Liver (tissue), 8 donors: ENCODE measurements at regions not wholly inside any gene's neighbourhood (a gene's known extent, or its start where the extent isn't known, plus 50 kb on each side); places are given as distances from the start of the nearest gene placed in this dataset.

ENCODE experiments used
- DNase-seq: peaks from one replicate; pipeline ENCODE4 v3.0.0-alpha.2; 2017; ENCODE audit warnings: low spot score
- H3K27ac ChIP-seq, 2 donors: one replicate each; pipeline ENCODE4 v1.7.0; 2013; ENCODE audit warnings: inconsistent platforms in 2 of 2, low read length in 2 of 2, control low read depth in 1 of 2, low read depth in 1 of 2, mild to moderate bottlenecking in 1 of 2
- H3K27me3 ChIP-seq, 4 donors: one replicate each; pipeline versions ENCODE4 v1.6.1 to v1.7.0; 2013; ENCODE audit warnings: low read length in 3 of 4, inconsistent platforms in 1 of 4, mild to moderate bottlenecking in 1 of 4, moderate library complexity in 1 of 4; ENCODE audit not compliant: control insufficient read depth in 4 of 4, insufficient read depth in 4 of 4
- H3K36me3 ChIP-seq, 4 donors: one replicate each; pipeline versions ENCODE4 v1.6.1 to v1.7.0; 2013; ENCODE audit warnings: low read length in 3 of 4, mild to moderate bottlenecking in 3 of 4, low read depth in 1 of 4, moderate library complexity in 1 of 4; ENCODE audit not compliant: control insufficient read depth in 4 of 4, insufficient read depth in 3 of 4
- H3K4me1 ChIP-seq, 4 donors: one replicate each; pipeline versions ENCODE4 v1.6.1 to v1.7.0; 2013; ENCODE audit warnings: low read length in 3 of 4, mild to moderate bottlenecking in 3 of 4, moderate library complexity in 1 of 4; ENCODE audit not compliant: control insufficient read depth in 4 of 4, insufficient read depth in 4 of 4
- H3K4me3 ChIP-seq, 3 donors: one replicate each; pipeline versions ENCODE4 v1.6.1 to v1.7.0; 2013; ENCODE audit warnings: low read length in 3 of 3, control low read depth in 1 of 3, low read depth in 1 of 3, mild to moderate bottlenecking in 1 of 3
- H3K9ac ChIP-seq, 2 donors: one replicate each; pipeline ENCODE4 v1.7.0; 2013; ENCODE audit warnings: low read length in 2 of 2, mild to moderate bottlenecking in 2 of 2, moderate library complexity in 2 of 2, control low read depth in 1 of 2, low read depth in 1 of 2
- H3K9me3 ChIP-seq, 4 donors: one replicate each; pipeline versions ENCODE4 v1.6.1 to v1.7.0; 2013; ENCODE audit warnings: low read length in 3 of 4; ENCODE audit not compliant: control insufficient read depth in 4 of 4
- ATF3 ChIP-seq: IDR thresholded peaks from 2 replicates; pipeline ENCODE4 v1.6.1; 2016; ENCODE audit warnings: antibody characterized with exemption
- CTCF ChIP-seq: fragments of 150-350 bp; IDR thresholded peaks from 2 replicates; pipeline ENCODE4 v1.5.1; 2017; ENCODE audit warnings: improper control_type of control experiment, low read depth, low read length; ENCODE audit not compliant: missing input control
- EGR1 ChIP-seq, 2 donors: IDR thresholded peaks; 2 replicates each; pipeline ENCODE4 v1.6.1; 2016 to 2018; ENCODE audit warnings: antibody characterized with exemption in 2 of 2, low read depth in 2 of 2
- FOXA1 ChIP-seq: IDR thresholded peaks from 2 replicates; pipeline ENCODE4 v1.6.1; 2016; ENCODE audit warnings: antibody characterized with exemption
- FOXA2 ChIP-seq: IDR thresholded peaks from 2 replicates; pipeline ENCODE4 v1.6.1; 2016; ENCODE audit warnings: antibody characterized with exemption
- GABPA ChIP-seq, 2 donors: IDR thresholded peaks in 1 of 2; conservative IDR thresholded peaks in 1 of 2; 2 replicates each; pipeline ENCODE4 v1.6.1; 2016; ENCODE audit warnings: antibody characterized with exemption in 2 of 2, mild to moderate bottlenecking in 1 of 2, moderate library complexity in 1 of 2
- HNF4G ChIP-seq: IDR thresholded peaks from 2 replicates; pipeline ENCODE4 v1.6.1; 2016; ENCODE audit warnings: antibody characterized with exemption
- JUND ChIP-seq, 2 donors: IDR thresholded peaks; 2 replicates each; pipeline ENCODE4 v1.6.1; 2016; ENCODE audit warnings: antibody characterized with exemption in 2 of 2
- MAX ChIP-seq: IDR thresholded peaks from 2 replicates; pipeline ENCODE4 v1.6.1; 2016; ENCODE audit warnings: antibody characterized with exemption
- NR2F2 ChIP-seq: IDR thresholded peaks from 2 replicates; pipeline ENCODE4 v1.6.1; 2016; ENCODE audit warnings: antibody characterized with exemption
- RAD21 ChIP-seq, 2 donors: IDR thresholded peaks; 2 replicates each; pipeline ENCODE4 v1.6.1; 2016; ENCODE audit warnings: antibody characterized with exemption in 2 of 2, mild to moderate bottlenecking in 2 of 2
- REST ChIP-seq: IDR thresholded peaks from 2 replicates; pipeline ENCODE4 v1.6.1; 2016; ENCODE audit warnings: antibody characterized with exemption, mild to moderate bottlenecking
- RXRA ChIP-seq, 2 donors: IDR thresholded peaks; 2 replicates each; pipeline ENCODE4 v1.6.1; 2017 to 2018; ENCODE audit warnings: antibody characterized with exemption in 2 of 2, mild to moderate bottlenecking in 1 of 2
- SP1 ChIP-seq: IDR thresholded peaks from 2 replicates; pipeline ENCODE4 v1.6.1; 2018; ENCODE audit warnings: antibody characterized with exemption, mild to moderate bottlenecking
- TAF1 ChIP-seq: conservative IDR thresholded peaks from 2 replicates; pipeline ENCODE4 v1.6.1; 2016; ENCODE audit warnings: antibody characterized with exemption, mild to moderate bottlenecking
- YY1 ChIP-seq: IDR thresholded peaks from 2 replicates; pipeline ENCODE4 v1.6.1; 2016; ENCODE audit warnings: antibody characterized with exemption, mild to moderate bottlenecking
- ZBTB33 ChIP-seq: IDR thresholded peaks from 2 replicates; pipeline ENCODE4 v1.6.1; 2016; ENCODE audit warnings: antibody characterized with exemption
- WGBS: extraction: QIAGEN DNeasy Blood & Tissue Kit; methylation state at CpG from one replicate; pipeline ENCODE4 v1.1.7; 2013; 5-methylcytosine and 5-hydroxymethylcytosine counted together
- donor health status: healthy.
- donor health status: healthy.
- donor health status: healthy.
- donor health status: healthy.
- donor health status: healthy.

GRCh38 chr4:112931001-112931400, 118.5 kb upstream of the ANK2 start:
- 77% methylated on average over 4 of the region's 4 CpGs for WGBS
- H3K4me1 ChIP-seq = no peaks in the 10 kb centered on the region
- TF ChIP-seq NR2F2 = no peak
- no peak for TF ChIP-seq REST
- TF ChIP-seq MAX = no peak
- no peak for TF ChIP-seq RAD21 (IDR thresholded peaks at IDR 0.05)
- no peak for TF ChIP-seq YY1
- TF ChIP-seq TAF1 = no peak
- no peak for TF ChIP-seq FOXA2
- TF ChIP-seq HNF4G = no peak
- no peak for TF ChIP-seq ATF3
- no peak for TF ChIP-seq FOXA1
- TF ChIP-seq JUND (IDR thresholded peaks at IDR 0.05) = no peak
- no peak for TF ChIP-seq SP1
- TF ChIP-seq ZBTB33 = no peak
- no peak for TF ChIP-seq GABPA (IDR thresholded peaks at IDR 0.05 in 1 of 2, conservative IDR thresholded peaks at IDR 0.05 in 1 of 2)
- no peak for TF ChIP-seq EGR1 (IDR thresholded peaks at IDR 0.05; ENCODE audit: low read depth in 2 of 2)
- H3K9me3 ChIP-seq = no peaks in the 10 kb centered on the region
- no peak overlapping the region for H3K9ac ChIP-seq
- H3K4me3 ChIP-seq = no peak overlapping the region
- DNase-seq = no peak
- no peaks in the 10 kb centered on the region for H3K27me3 ChIP-seq
- no peak overlapping the region for H3K27ac ChIP-seq
- no peaks in the 10 kb centered on the region for H3K36me3 ChIP-seq

GRCh38 chr4:112933790-112934189, 115.7 kb upstream of the ANK2 start:
- Histone ChIP-seq H3K27ac (no peak overlapping the region), H3K4me3 (no peak overlapping the region), H3K36me3 (no peaks in the 10 kb centered on the region), H3K4me1 (no peaks in the 10 kb centered on the region), H3K9me3 (no peaks in the 10 kb centered on the region), H3K9ac (no peak overlapping the region), H3K27me3 (no peaks in the 10 kb centered on the region)
- 80% methylated on average over 5 of the region's 5 CpGs for WGBS
- DNase-seq = no peak
- TF ChIP-seq FOXA1 = no peak
- no peak for TF ChIP-seq RXRA (IDR thresholded peaks at IDR 0.05)
- no peak for TF ChIP-seq TAF1
- TF ChIP-seq CTCF = no peak
- TF ChIP-seq YY1 = no peak
- no peak for TF ChIP-seq EGR1 (IDR thresholded peaks at IDR 0.05; ENCODE audit: low read depth in 2 of 2)
- no peak for TF ChIP-seq FOXA2
- no peak for TF ChIP-seq RAD21 (IDR thresholded peaks at IDR 0.05)
- no peak for TF ChIP-seq ATF3
- TF ChIP-seq REST = no peak
- no peak for TF ChIP-seq ZBTB33
